Ovary (tissue), 7 donors: ENCODE measurements at regions not wholly inside any gene's neighbourhood (a gene's known extent, or its start where the extent isn't known, plus 50 kb on each side); places are given as distances from the start of the nearest gene placed in this dataset.

ENCODE experiments used
- DNase-seq, 5 donors: peaks; one replicate each; pipeline ENCODE4 v3.0.0-alpha.2; 2019 to 2020
- H3K27ac ChIP-seq, 2 donors: fragments of 200-600 bp; one replicate each; pipeline versions ENCODE4 v1.5.1 to v1.8.0; 2019 to 2022
- H3K27me3 ChIP-seq: fragments of 200-600 bp; one replicate; pipeline ENCODE4 v1.8.0; 2022
- H3K36me3 ChIP-seq: fragments of 200-600 bp; sonication (generic); one replicate; pipeline ENCODE4 v1.5.1; 2019
- H3K4me1 ChIP-seq: one replicate; pipeline ENCODE4 v1.8.1; 2013; ENCODE audit warnings: mild to moderate bottlenecking, moderate library complexity; ENCODE audit not compliant: insufficient read depth
- H3K4me3 ChIP-seq: fragments of 200-600 bp; sonication (generic); one replicate; pipeline ENCODE4 v1.5.1; 2017
- H3K9me3 ChIP-seq, 2 donors: fragments of 200-600 bp in 1 of 2; sonication (generic) in 1 of 2; one replicate each; pipeline versions ENCODE4 v1.5.1 to v1.8.1; 2013 to 2019; ENCODE audit warnings: mild to moderate bottlenecking in 1 of 2, moderate library complexity in 1 of 2
- CTCF ChIP-seq, 3 donors: fragments of 450-650 bp in 2 of 3; fragments of 200-600 bp in 1 of 3; IDR thresholded peaks; one replicate each; pipeline versions ENCODE4 v1.5.1 to v1.8.0; 2016 to 2022; ENCODE audit warnings: antibody characterized with exemption in 3 of 3, mild to moderate bottlenecking in 1 of 3
- EP300 ChIP-seq: sonication (generic); formaldehyde crosslinking; IDR thresholded peaks from one replicate; pipeline ENCODE4 v1.6.1; 2017; ENCODE audit warnings: antibody characterized with exemption
- POLR2A ChIP-seq: fragments of 450-650 bp; IDR thresholded peaks from one replicate; pipeline ENCODE4 v1.6.1; 2017; ENCODE audit warnings: antibody characterized with exemption, mild to moderate bottlenecking, moderate library complexity
- WGBS, 3 donors: extraction: QIAGEN DNeasy Blood & Tissue Kit in 1 of 3; methylation state at CpG; one replicate each; pipeline versions ENCODE4 v1.1.5 to v1.1.7; 2013 to 2017; 5-methylcytosine and 5-hydroxymethylcytosine counted together
- intact Hi-C, 4 donors: fragments of 100-400 bp; cut with DNase I; formaldehyde crosslinking; loops; one replicate each; pipeline versions ENCODE4 v1.11.0 to v1.15.1; 2022 to 2023
- donor health status: DM: no; HTN: no; CAD: no; lungs with moderate emphysema.
- donor health status: DM: no; HTN: no; CAD: no.
- donor health status: Bipolar disorder and iron deficiency.
- donor health status: DM: no; HTN: no; CAD: no.
- donor health status: DM: yes; HTN: yes; CAD: no.

GRCh38 chr4:136558940-136559494, 973.3 kb downstream of the PCDH18 start:
- no peak overlapping the region for H3K27ac ChIP-seq
- intact Hi-C loops = no loop called here

GRCh38 chr4:136557396-136557795, 974.9 kb downstream of the PCDH18 start:
- H3K9me3 ChIP-seq = no peaks in the 10 kb centered on the region
- intact Hi-C loops = no loop called here
- H3K27ac ChIP-seq = no peak overlapping the region
- H3K36me3 ChIP-seq = no peaks in the 10 kb centered on the region
- no peaks in the 10 kb centered on the region for H3K4me1 ChIP-seq
- H3K4me3 ChIP-seq = no peak overlapping the region
- 88 to 90% (median 88%) methylated on average over 4 of the region's 4 CpGs for WGBS, 3 donors
- H3K27me3 ChIP-seq = no peaks in the 10 kb centered on the region
- no peak for DNase-seq
- TF ChIP-seq EP300 (no peak), POLR2A (no peak), CTCF (IDR thresholded peaks at IDR 0.05) (no peak)

More at GRCh38 chr4:136558940-136559494, 973.3 kb downstream of the PCDH18 start:
- TF ChIP-seq CTCF (IDR thresholded peaks at IDR 0.05) = no peak
- TF ChIP-seq EP300 = no peak
- TF ChIP-seq POLR2A = no peak
- DNase-seq = no peak
- Histone ChIP-seq H3K36me3 (no peaks in the 10 kb centered on the region), H3K4me1 (no peaks in the 10 kb centered on the region), H3K4me3 (no peak overlapping the region), H3K9me3 (no peaks in the 10 kb centered on the region), H3K27me3 (no peaks in the 10 kb centered on the region)
- 50 to 73% (median 51%) methylated on average over 4 of the region's 4 CpGs for WGBS, 3 donors

- Histone ChIP-seq H3K27ac (no peak overlapping the region), H3K27me3 (no peaks in the 10 kb centered on the region), H3K4me1 (no peaks in the 10 kb centered on the region), H3K9me3 (no peaks in the 10 kb centered on the region), H3K36me3 (no peaks in the 10 kb centered on the region), H3K4me3 (no peak overlapping the region)
- DNase-seq = no peak
- intact Hi-C loops = no loop called here
- no peak for TF ChIP-seq CTCF (IDR thresholded peaks at IDR 0.05)
- no peak for TF ChIP-seq EP300
- no peak for TF ChIP-seq POLR2A
Observed at GRCh38 chr4:136554033-136554432, 978.3 kb downstream of the PCDH18 start.

GRCh38 chr4:136551753-136552152, 980.5 kb downstream of the PCDH18 start:
- WGBS, 3 donors = 72 to 87% (median 81%) methylated on average over 1 of the region's 1 CpG
- Histone ChIP-seq H3K27me3 (no peaks in the 10 kb centered on the region), H3K27ac (no peak overlapping the region), H3K9me3 (no peaks in the 10 kb centered on the region), H3K4me1 (no peaks in the 10 kb centered on the region), H3K36me3 (no peaks in the 10 kb centered on the region), H3K4me3 (no peak overlapping the region)
- intact Hi-C loops = no loop called here
- no peak for DNase-seq
- TF ChIP-seq POLR2A (no peak), EP300 (no peak), CTCF (IDR thresholded peaks at IDR 0.05) (no peak)
